Thyroid gland (tissue), 4 donors: ENCODE measurements at regions not wholly inside any gene's neighbourhood (a gene's known extent, or its start where the extent isn't known, plus 50 kb on each side); places are given as distances from the start of the nearest gene placed in this dataset.

ENCODE experiments used
- POLR2A ChIP-seq, 2 donors: fragments of 450-650 bp; IDR thresholded peaks; one replicate each; pipeline ENCODE4 v1.6.1; 2017; ENCODE audit warnings: antibody characterized with exemption in 2 of 2, mild to moderate bottlenecking in 2 of 2, moderate library complexity in 1 of 2
- TF ChIP-seq, protein P1 (sequence below), 6 experiments: fragments of 200-600 bp in 3 of 6; fragments of 450-650 bp in 3 of 6; sonication (generic) in 3 of 6; IDR thresholded peaks; one replicate each; pipeline ENCODE4 v1.5.1; 2016 to 2019; ENCODE audit warnings: antibody characterized with exemption in 6 of 6, mild to moderate bottlenecking in 2 of 6, inconsistent platforms in 1 of 6, moderate library complexity in 1 of 6

DNA sequence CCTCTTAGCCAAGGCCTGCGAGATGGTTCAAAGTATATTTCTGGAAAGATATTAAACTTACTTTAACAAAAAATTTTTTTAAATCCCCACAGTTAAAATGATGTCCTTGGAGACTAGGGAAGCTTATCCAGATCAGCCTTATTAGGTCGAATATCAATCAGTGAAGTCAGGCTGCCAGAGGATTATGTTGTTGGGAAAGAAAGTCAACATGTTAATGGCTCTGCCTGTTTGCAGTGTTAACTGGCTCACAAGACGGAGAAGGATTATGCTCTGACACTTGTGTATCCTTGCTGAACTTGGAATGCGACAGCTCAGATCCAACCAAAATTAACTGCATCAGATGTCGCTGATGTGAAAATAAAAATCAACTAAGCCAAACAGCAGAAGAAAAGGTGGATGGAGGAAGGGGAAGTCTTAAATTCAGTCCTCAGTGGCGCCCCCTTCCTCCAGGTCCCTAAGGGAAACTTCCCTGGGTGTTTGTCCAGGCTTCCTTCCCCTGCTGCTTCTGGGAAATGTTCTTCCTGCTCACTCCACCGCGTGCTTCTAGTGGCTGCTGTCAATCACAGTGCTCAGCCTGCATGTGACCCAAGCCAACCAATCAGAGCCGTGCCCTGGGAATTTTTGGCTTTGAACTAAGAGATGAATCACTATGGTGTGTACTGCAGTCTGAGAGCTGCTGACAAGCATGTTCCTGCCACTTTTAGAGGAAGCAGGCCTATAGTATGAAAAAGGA lies 690.4 kb upstream of the NRP1 start:
- TF ChIP-seq, protein P1, sequence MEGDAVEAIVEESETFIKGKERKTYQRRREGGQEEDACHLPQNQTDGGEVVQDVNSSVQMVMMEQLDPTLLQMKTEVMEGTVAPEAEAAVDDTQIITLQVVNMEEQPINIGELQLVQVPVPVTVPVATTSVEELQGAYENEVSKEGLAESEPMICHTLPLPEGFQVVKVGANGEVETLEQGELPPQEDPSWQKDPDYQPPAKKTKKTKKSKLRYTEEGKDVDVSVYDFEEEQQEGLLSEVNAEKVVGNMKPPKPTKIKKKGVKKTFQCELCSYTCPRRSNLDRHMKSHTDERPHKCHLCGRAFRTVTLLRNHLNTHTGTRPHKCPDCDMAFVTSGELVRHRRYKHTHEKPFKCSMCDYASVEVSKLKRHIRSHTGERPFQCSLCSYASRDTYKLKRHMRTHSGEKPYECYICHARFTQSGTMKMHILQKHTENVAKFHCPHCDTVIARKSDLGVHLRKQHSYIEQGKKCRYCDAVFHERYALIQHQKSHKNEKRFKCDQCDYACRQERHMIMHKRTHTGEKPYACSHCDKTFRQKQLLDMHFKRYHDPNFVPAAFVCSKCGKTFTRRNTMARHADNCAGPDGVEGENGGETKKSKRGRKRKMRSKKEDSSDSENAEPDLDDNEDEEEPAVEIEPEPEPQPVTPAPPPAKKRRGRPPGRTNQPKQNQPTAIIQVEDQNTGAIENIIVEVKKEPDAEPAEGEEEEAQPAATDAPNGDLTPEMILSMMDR (IDR thresholded peaks at IDR 0.05): no peak
- no peak for TF ChIP-seq POLR2A (IDR thresholded peaks at IDR 0.05)
